Caki2 (cell line): ENCODE measurements at regions not wholly inside any gene's neighbourhood (a gene's known extent, or its start where the extent isn't known, plus 50 kb on each side); places are given as distances from the start of the nearest gene placed in this dataset.
A peak's percentile ranks its signal among the peaks of the same experiment; 100 is the strongest.
"Not testable (repeated sequence)": the region's sequence is repeated elsewhere in the genome, so short reads cannot be mapped to it uniquely, and the experiment has no call there.

ENCODE experiments used
- DNase-seq: peaks from one replicate; pipeline ENCODE4 v3.0.0-alpha.2; 2015; ENCODE audit warnings: low read depth
- in situ Hi-C: cut with HindIII; loops from 2 replicates; pipeline ENCODE4 v1.10.0; 2016; ENCODE audit warnings: low sequenced_read_pairs, low pct_unique_long_range_greater_than_20kb, mixed read lengths

- in situ Hi-C loops, DNase-seq: not testable (repeated sequence)
Measured at GRCh38 chr9:85792057-85792456, 50.3 kb upstream of the AGTPBP1 start.

- in situ Hi-C loops, DNase-seq: not testable (repeated sequence)
Measured at GRCh38 chr9:85802978-85803695, 61.4 kb upstream of the AGTPBP1 start.

GRCh38 chr9:85804847-85805133, 63.0 kb upstream of the AGTPBP1 start:
- in situ Hi-C loops, DNase-seq: not testable (repeated sequence)

GRCh38 chr9:85805134-85806005, 63.6 kb upstream of the AGTPBP1 start:
- in situ Hi-C loops: not testable (repeated sequence)
- peak; percentile 66 for DNase-seq

GRCh38 chr9:85808329-85808728, 66.6 kb upstream of the AGTPBP1 start:
- in situ Hi-C loops: not testable (repeated sequence)

GRCh38 chr9:85813388-85813787, 71.6 kb upstream of the AGTPBP1 start:
- DNase-seq, in situ Hi-C loops: not testable (repeated sequence)

More at GRCh38 chr9:85808329-85808728, 66.6 kb upstream of the AGTPBP1 start:
- DNase-seq: not testable (repeated sequence)

- in situ Hi-C loops, DNase-seq: not testable (repeated sequence)
Measured at GRCh38 chr9:85814800-85815199, 73.0 kb upstream of the AGTPBP1 start.

GRCh38 chr9:85818971-85819370, 77.2 kb upstream of the AGTPBP1 start:
- in situ Hi-C loops: not testable (repeated sequence)

GRCh38 chr9:85820598-85820997, 78.8 kb upstream of the AGTPBP1 start:
- DNase-seq, in situ Hi-C loops: not testable (repeated sequence)

More at GRCh38 chr9:85818971-85819370, 77.2 kb upstream of the AGTPBP1 start:
- DNase-seq: not testable (repeated sequence)

- DNase-seq, in situ Hi-C loops: not testable (repeated sequence)
Measured at GRCh38 chr9:85824949-85825348, 83.2 kb upstream of the AGTPBP1 start.

GRCh38 chr9:85834591-85834990, 92.8 kb upstream of the AGTPBP1 start:
- in situ Hi-C loops, DNase-seq: not testable (repeated sequence)

GRCh38 chr9:85843949-85844348, 97.0 kb upstream of the NAA35 start:
- DNase-seq, in situ Hi-C loops: not testable (repeated sequence)

GRCh38 chr9:85847782-85848181, 93.2 kb upstream of the NAA35 start:
- DNase-seq, in situ Hi-C loops: not testable (repeated sequence)

- DNase-seq: no peak
- in situ Hi-C loops: no loop called here
Measured at GRCh38 chr9:85858056-85858750, 82.7 kb upstream of the NAA35 start.

- no peak for DNase-seq
- in situ Hi-C loops: no loop called here
Measured at GRCh38 chr9:85859765-85860164, 81.2 kb upstream of the NAA35 start.

- DNase-seq, in situ Hi-C loops: not testable (repeated sequence)
Measured at GRCh38 chr9:85861882-85862281, 79.1 kb upstream of the NAA35 start.

- DNase-seq: no peak
- in situ Hi-C loops: no loop called here
Measured at GRCh38 chr9:85863875-85864274, 77.1 kb upstream of the NAA35 start.

GRCh38 chr9:85871008-85871407, 69.9 kb upstream of the NAA35 start:
- no peak for DNase-seq
- in situ Hi-C loops: no loop called here

- DNase-seq: not testable (repeated sequence)
Measured at GRCh38 chr9:85871683-85872082, 69.3 kb upstream of the NAA35 start.

More at GRCh38 chr9:85871683-85872082, 69.3 kb upstream of the NAA35 start:
- in situ Hi-C loops: not testable (repeated sequence)
